ENCODE measurements at regions not wholly inside any gene's neighbourhood (a gene's known extent, or its start where the extent isn't known, plus 50 kb on each side); places are given as distances from the start of the nearest gene placed in this dataset.
A peak's percentile ranks its signal among the peaks of the same experiment; 100 is the strongest.

- Histone ChIP-seq H3K4me3 (peak overlapping the region in 1 of 3 donors; percentile 34), H3K27ac (peak overlapping the region; percentile 3 to 62), H3K4me1 (no peaks in the 10 kb centered on the region), H3K36me3 (no peaks in the 10 kb centered on the region), H3K27me3 (no peaks in the 10 kb centered on the region), H3K9me3 (no peaks in the 10 kb centered on the region)
- DNase-seq (ENCODE audit: low spot score in 2 of 2), result no peak
- TF ChIP-seq POLR2AphosphoS5 (IDR thresholded peaks at IDR 0.05) (no peak), CTCF (IDR thresholded peaks at IDR 0.05) (no peak)
- intact Hi-C loops (cut with DNase I; ENCODE audit: low total_unique reads), result no loop called here
Measured at GRCh38 chr3:73813692-73814292, 189.1 kb upstream of the PDZRN3 start.

- no peak for TF ChIP-seq POLR2AphosphoS5 (IDR thresholded peaks at IDR 0.05)
- TF ChIP-seq CTCF (IDR thresholded peaks at IDR 0.05), result no peak
- no peak for TF ChIP-seq POLR2A (IDR thresholded peaks at IDR 0.05)
- H3K4me3 ChIP-seq, result peak overlapping the region in 2 of 3 donors; percentile 3 to 34
Measured at GRCh38 chr3:73813291-73813690, 188.6 kb upstream of the PDZRN3 start.

GRCh38 chr3:73812054-73812453 lies 187.3 kb upstream of the PDZRN3 start:
- no peak overlapping the region for H3K4me3 ChIP-seq
- H3K36me3 ChIP-seq, result no peaks in the 10 kb centered on the region
- intact Hi-C loops (cut with DNase I; ENCODE audit: low total_unique reads), result no loop called here
- no peaks in the 10 kb centered on the region for H3K9me3 ChIP-seq
- no peaks in the 10 kb centered on the region for H3K27me3 ChIP-seq
- TF ChIP-seq POLR2AphosphoS5 (IDR thresholded peaks at IDR 0.05) (no peak), CTCF (IDR thresholded peaks at IDR 0.05) (no peak), POLR2A (IDR thresholded peaks at IDR 0.05) (no peak)
- no peaks in the 10 kb centered on the region for H3K4me1 ChIP-seq
- H3K27ac ChIP-seq, result no peak overlapping the region
- DNase-seq (ENCODE audit: low spot score in 2 of 2), result no peak

More at GRCh38 chr3:73813291-73813690, 188.6 kb upstream of the PDZRN3 start:
- H3K27me3 ChIP-seq, result no peaks in the 10 kb centered on the region
- no peaks in the 10 kb centered on the region for H3K9me3 ChIP-seq
- H3K36me3 ChIP-seq, result no peaks in the 10 kb centered on the region
- H3K4me1 ChIP-seq, result no peaks in the 10 kb centered on the region
- DNase-seq (ENCODE audit: low spot score in 2 of 2), result peak in 1 of 2 donors; percentile 23
- intact Hi-C loops (cut with DNase I; ENCODE audit: low total_unique reads), result no loop called here
- H3K27ac ChIP-seq, result peak overlapping the region; percentile 3 to 62

- no peak overlapping the region for H3K4me3 ChIP-seq
- H3K4me1 ChIP-seq, result no peaks in the 10 kb centered on the region
- H3K9me3 ChIP-seq, result no peaks in the 10 kb centered on the region
- DNase-seq (ENCODE audit: low spot score in 2 of 2), result peak in 1 of 2 donors; percentile 42
- no peaks in the 10 kb centered on the region for H3K27me3 ChIP-seq
- H3K36me3 ChIP-seq, result no peaks in the 10 kb centered on the region
- TF ChIP-seq POLR2AphosphoS5 (IDR thresholded peaks at IDR 0.05), result no peak
- H3K27ac ChIP-seq, result peak overlapping the region; percentile 65 to 79
- intact Hi-C loops (cut with DNase I; ENCODE audit: low total_unique reads), result loop anchor here (5.0 kb wide), 1 partner anchor 1572 kb away; no protein-coding TSS in a partner anchor
Measured at GRCh38 chr3:73808862-73809509, 184.2 kb upstream of the PDZRN3 start.

GRCh38 chr3:73805435-73805834 lies 180.7 kb upstream of the PDZRN3 start:
- Histone ChIP-seq H3K36me3 (no peaks in the 10 kb centered on the region), H3K27ac (peak overlapping the region; percentile 8 to 15), H3K27me3 (no peaks in the 10 kb centered on the region), H3K9me3 (no peaks in the 10 kb centered on the region), H3K4me3 (no peak overlapping the region), H3K4me1 (no peaks in the 10 kb centered on the region)
- intact Hi-C loops (cut with DNase I; ENCODE audit: low total_unique reads), result loop anchor here (5.0 kb wide), 1 partner anchor 1568 kb away; no protein-coding TSS in a partner anchor
- TF ChIP-seq CTCF (IDR thresholded peaks at IDR 0.05) (no peak), POLR2A (IDR thresholded peaks at IDR 0.05) (no peak), POLR2AphosphoS5 (IDR thresholded peaks at IDR 0.05) (peak in 2 of 3 donors; percentile 31 to 79)
- DNase-seq (ENCODE audit: low spot score in 2 of 2), result peak in 1 of 2 donors; percentile 71

Data from breast epithelium (tissue), 4 donors.